Neural crest cell (in vitro differentiated cells): ENCODE measurements at regions not wholly inside any gene's neighbourhood (a gene's known extent, or its start where the extent isn't known, plus 50 kb on each side); places are given as distances from the start of the nearest gene placed in this dataset.

ENCODE experiments used
- DNase-seq: peaks from one replicate; pipeline ENCODE4 v3.0.0; 2021; ENCODE audit warnings: low read depth, mixed read lengths, low spot score
- H3K27ac Mint-ChIP-seq: one replicate; pipeline ENCODE4 v1.8.0; 2021; ENCODE audit warnings: mild to moderate bottlenecking, mixed read lengths; ENCODE audit not compliant: unreplicated experiment
- H3K27me3 Mint-ChIP-seq: 2 replicates; pipeline ENCODE4 v1.8.0; 2021; ENCODE audit warnings: low read depth, mild to moderate bottlenecking, mixed read lengths
- H3K36me3 Mint-ChIP-seq: 2 replicates; pipeline ENCODE4 v1.8.0; 2021; ENCODE audit warnings: low read depth, mild to moderate bottlenecking, mixed read lengths
- H3K4me1 Mint-ChIP-seq: 2 replicates; pipeline ENCODE4 v1.8.0; 2021; ENCODE audit warnings: mixed read lengths
- H3K4me3 Mint-ChIP-seq: one replicate; pipeline ENCODE4 v1.8.0; 2021; ENCODE audit warnings: mild to moderate bottlenecking, mixed read lengths
- H3K9me3 Mint-ChIP-seq: 2 replicates; pipeline ENCODE4 v1.8.0; 2021; ENCODE audit warnings: mixed read lengths
- CTCF ChIP-seq: fragments of 200-600 bp; sonication (generic); conservative IDR thresholded peaks from 2 replicates; pipeline ENCODE4 v1.5.0; 2021; ENCODE audit warnings: antibody characterized with exemption, mild to moderate bottlenecking

GRCh38 chr3:165635791-165636683, 201.2 kb downstream of the BCHE start:
- no peak for DNase-seq
- no peaks in the 10 kb centered on the region for H3K4me1 Mint-ChIP-seq
- no peaks in the 10 kb centered on the region for H3K27me3 Mint-ChIP-seq
- TF ChIP-seq CTCF = no peak
- no peak overlapping the region for H3K27ac Mint-ChIP-seq
- H3K36me3 Mint-ChIP-seq = no peaks in the 10 kb centered on the region
- peaks cover 6% of the 10 kb centered on the region for H3K9me3 Mint-ChIP-seq
- no peak overlapping the region for H3K4me3 Mint-ChIP-seq

GRCh38 chr3:165624761-165625160, 212.5 kb downstream of the BCHE start:
- Mint-ChIP-seq H3K27ac (no peak overlapping the region), H3K4me1 (no peaks in the 10 kb centered on the region), H3K4me3 (no peak overlapping the region), H3K36me3 (no peaks in the 10 kb centered on the region), H3K9me3 (peaks cover 8% of the 10 kb centered on the region), H3K27me3 (no peaks in the 10 kb centered on the region)
- no peak for DNase-seq
- TF ChIP-seq CTCF = peak; percentile 44

- Mint-ChIP-seq H3K36me3 (no peaks in the 10 kb centered on the region), H3K27me3 (no peaks in the 10 kb centered on the region), H3K27ac (no peak overlapping the region), H3K4me1 (no peaks in the 10 kb centered on the region), H3K4me3 (no peak overlapping the region), H3K9me3 (peaks cover 3% of the 10 kb centered on the region)
- TF ChIP-seq CTCF = no peak
- no peak for DNase-seq
These were observed 214.9 kb downstream of the BCHE start for GRCh38 chr3:165622356-165622755.

- DNase-seq = no peak
- no peaks in the 10 kb centered on the region for H3K36me3 Mint-ChIP-seq
- H3K9me3 Mint-ChIP-seq = peaks cover 3% of the 10 kb centered on the region
- no peaks in the 10 kb centered on the region for H3K4me1 Mint-ChIP-seq
- no peak overlapping the region for H3K4me3 Mint-ChIP-seq
- no peaks in the 10 kb centered on the region for H3K27me3 Mint-ChIP-seq
- no peak for TF ChIP-seq CTCF
- no peak overlapping the region for H3K27ac Mint-ChIP-seq
These were observed 218.2 kb downstream of the BCHE start for GRCh38 chr3:165619069-165619468.

- H3K27me3 Mint-ChIP-seq = no peaks in the 10 kb centered on the region
- no peak overlapping the region for H3K27ac Mint-ChIP-seq
These were observed 220.1 kb downstream of the BCHE start for GRCh38 chr3:165617134-165617533.

More at GRCh38 chr3:165617134-165617533, 220.1 kb downstream of the BCHE start:
- Mint-ChIP-seq H3K4me1 (no peaks in the 10 kb centered on the region), H3K9me3 (no peaks in the 10 kb centered on the region), H3K4me3 (no peak overlapping the region), H3K36me3 (no peaks in the 10 kb centered on the region)
- DNase-seq = no peak
- TF ChIP-seq CTCF = no peak
